Suprapubic skin (tissue), 4 donors: ENCODE measurements at regions not wholly inside any gene's neighbourhood (a gene's known extent, or its start where the extent isn't known, plus 50 kb on each side); places are given as distances from the start of the nearest gene placed in this dataset.
A peak's percentile ranks its signal among the peaks of the same experiment; 100 is the strongest.

Experiments used
- DNase-seq, 2 donors: peaks; one replicate each; pipeline ENCODE4 v3.0.0-alpha.2; 2019; ENCODE audit warnings: low spot score in 2 of 2
- H3K27ac ChIP-seq: fragments of 200-600 bp; sonication (generic); one replicate; pipeline ENCODE4 v1.5.1; 2019
- H3K27me3 ChIP-seq: fragments of 200-600 bp; sonication (generic); one replicate; pipeline ENCODE4 v1.5.1; 2019
- H3K36me3 ChIP-seq: fragments of 200-600 bp; sonication (generic); one replicate; pipeline ENCODE4 v1.5.1; 2019
- H3K4me1 ChIP-seq: fragments of 200-600 bp; sonication (generic); one replicate; pipeline ENCODE4 v1.5.1; 2019
- H3K4me3 ChIP-seq: fragments of 200-600 bp; sonication (generic); one replicate; pipeline ENCODE4 v1.5.1; 2019; ENCODE audit warnings: mild to moderate bottlenecking
- H3K9me3 ChIP-seq: fragments of 200-600 bp; sonication (generic); one replicate; pipeline ENCODE4 v1.5.1; 2019
- EP300 ChIP-seq: sonication (generic); formaldehyde crosslinking; IDR thresholded peaks from one replicate; pipeline ENCODE4 v1.6.1; 2017; ENCODE audit warnings: antibody characterized with exemption
- POLR2A ChIP-seq, 2 donors: fragments of 450-650 bp; IDR thresholded peaks; one replicate each; pipeline ENCODE4 v1.6.1; 2017; ENCODE audit warnings: antibody characterized with exemption in 2 of 2, mild to moderate bottlenecking in 2 of 2, moderate library complexity in 2 of 2
- POLR2AphosphoS5 ChIP-seq, 3 donors: sonication (generic); formaldehyde crosslinking; IDR thresholded peaks; one replicate each; pipeline ENCODE4 v1.6.1; 2017; ENCODE audit warnings: antibody characterized with exemption in 3 of 3
- WGBS: methylation state at CpG from one replicate; pipeline ENCODE4 v1.1.5; 2018; 5-methylcytosine and 5-hydroxymethylcytosine counted together
- TF ChIP-seq, protein P1 (sequence below), 2 donors: fragments of 200-600 bp in 1 of 2; fragments of 450-650 bp in 1 of 2; sonication (generic) in 1 of 2; IDR thresholded peaks; one replicate each; pipeline ENCODE4 v1.5.1; 2016 to 2019; ENCODE audit warnings: antibody characterized with exemption in 2 of 2, mild to moderate bottlenecking in 1 of 2, moderate library complexity in 1 of 2

DNA sequence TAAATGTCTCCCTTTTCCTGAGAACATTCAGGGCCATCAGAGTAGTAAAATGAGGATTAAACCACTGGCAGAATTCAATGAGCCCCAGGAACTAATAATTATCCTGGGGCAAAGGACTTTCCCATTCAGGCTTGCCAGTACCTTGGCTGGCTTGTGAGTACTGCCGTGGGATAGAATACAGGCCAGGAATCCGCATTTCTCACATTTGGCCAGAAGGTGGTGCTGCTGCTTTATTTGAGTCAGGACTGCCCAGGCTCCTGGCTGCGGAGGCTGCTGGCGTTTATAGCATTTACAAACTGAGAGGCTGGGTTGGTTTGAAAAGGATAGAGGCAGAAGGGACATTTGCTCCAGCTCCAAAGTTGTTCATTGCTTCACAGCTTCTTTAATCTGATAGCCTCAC lies 91.4 kb downstream of the RTL9 start:
- Histone ChIP-seq H3K4me1 (no peaks in the 10 kb centered on the region), H3K36me3 (no peaks in the 10 kb centered on the region), H3K9me3 (no peaks in the 10 kb centered on the region), H3K4me3 (no peak overlapping the region), H3K27me3 (no peaks in the 10 kb centered on the region), H3K27ac (no peak overlapping the region)
- TF ChIP-seq, protein P1, sequence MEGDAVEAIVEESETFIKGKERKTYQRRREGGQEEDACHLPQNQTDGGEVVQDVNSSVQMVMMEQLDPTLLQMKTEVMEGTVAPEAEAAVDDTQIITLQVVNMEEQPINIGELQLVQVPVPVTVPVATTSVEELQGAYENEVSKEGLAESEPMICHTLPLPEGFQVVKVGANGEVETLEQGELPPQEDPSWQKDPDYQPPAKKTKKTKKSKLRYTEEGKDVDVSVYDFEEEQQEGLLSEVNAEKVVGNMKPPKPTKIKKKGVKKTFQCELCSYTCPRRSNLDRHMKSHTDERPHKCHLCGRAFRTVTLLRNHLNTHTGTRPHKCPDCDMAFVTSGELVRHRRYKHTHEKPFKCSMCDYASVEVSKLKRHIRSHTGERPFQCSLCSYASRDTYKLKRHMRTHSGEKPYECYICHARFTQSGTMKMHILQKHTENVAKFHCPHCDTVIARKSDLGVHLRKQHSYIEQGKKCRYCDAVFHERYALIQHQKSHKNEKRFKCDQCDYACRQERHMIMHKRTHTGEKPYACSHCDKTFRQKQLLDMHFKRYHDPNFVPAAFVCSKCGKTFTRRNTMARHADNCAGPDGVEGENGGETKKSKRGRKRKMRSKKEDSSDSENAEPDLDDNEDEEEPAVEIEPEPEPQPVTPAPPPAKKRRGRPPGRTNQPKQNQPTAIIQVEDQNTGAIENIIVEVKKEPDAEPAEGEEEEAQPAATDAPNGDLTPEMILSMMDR (IDR thresholded peaks at IDR 0.05) = peak; percentile 43 to 63
- TF ChIP-seq POLR2AphosphoS5 (IDR thresholded peaks at IDR 0.05) (no peak), EP300 (no peak)
- DNase-seq = peak; percentile 71 to 76
- 2% methylated on average over 4 of the region's 4 CpGs for WGBS

DNA sequence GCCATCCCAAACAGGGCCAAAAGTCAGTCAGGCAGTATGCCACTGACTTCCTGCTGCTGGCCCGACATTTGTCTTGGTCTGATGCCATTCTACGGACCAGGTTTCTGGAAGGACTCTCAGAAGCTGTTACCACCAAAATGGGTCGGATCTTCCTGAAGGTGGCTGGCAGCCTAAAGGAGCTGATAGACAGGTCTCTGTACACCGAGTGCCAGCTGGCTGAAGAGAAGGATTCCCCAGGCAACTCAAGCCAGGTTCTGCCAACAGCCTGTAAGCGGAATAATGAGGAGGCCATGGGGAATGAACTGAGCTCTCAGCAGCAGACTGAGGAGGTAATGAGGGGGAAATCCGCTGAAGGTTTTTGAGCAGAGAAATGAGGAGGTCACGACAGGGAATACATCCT lies 95.7 kb downstream of the RTL9 start:
- TF ChIP-seq POLR2A (IDR thresholded peaks at IDR 0.05) (no peak), POLR2AphosphoS5 (IDR thresholded peaks at IDR 0.05) (no peak), EP300 (no peak)
- TF ChIP-seq, protein P1 (IDR thresholded peaks at IDR 0.05) = no peak
- H3K4me3 ChIP-seq = no peak overlapping the region
- H3K9me3 ChIP-seq = no peaks in the 10 kb centered on the region
- H3K27me3 ChIP-seq = no peaks in the 10 kb centered on the region
- DNase-seq = no peak
- WGBS = 63% methylated on average over 6 of the region's 7 CpGs
- no peaks in the 10 kb centered on the region for H3K4me1 ChIP-seq
- no peaks in the 10 kb centered on the region for H3K36me3 ChIP-seq
- no peak overlapping the region for H3K27ac ChIP-seq

GRCh38 chrX:110462957-110463356 lies 104.3 kb downstream of the RTL9 start:
- Histone ChIP-seq H3K4me3 (no peak overlapping the region), H3K4me1 (no peaks in the 10 kb centered on the region), H3K36me3 (no peaks in the 10 kb centered on the region), H3K27ac (no peak overlapping the region), H3K9me3 (no peaks in the 10 kb centered on the region), H3K27me3 (no peaks in the 10 kb centered on the region)
- DNase-seq = no peak
- TF ChIP-seq POLR2A (IDR thresholded peaks at IDR 0.05) (no peak), POLR2AphosphoS5 (IDR thresholded peaks at IDR 0.05) (no peak), EP300 (no peak)
- TF ChIP-seq, protein P1 (IDR thresholded peaks at IDR 0.05) = no peak

DNA sequence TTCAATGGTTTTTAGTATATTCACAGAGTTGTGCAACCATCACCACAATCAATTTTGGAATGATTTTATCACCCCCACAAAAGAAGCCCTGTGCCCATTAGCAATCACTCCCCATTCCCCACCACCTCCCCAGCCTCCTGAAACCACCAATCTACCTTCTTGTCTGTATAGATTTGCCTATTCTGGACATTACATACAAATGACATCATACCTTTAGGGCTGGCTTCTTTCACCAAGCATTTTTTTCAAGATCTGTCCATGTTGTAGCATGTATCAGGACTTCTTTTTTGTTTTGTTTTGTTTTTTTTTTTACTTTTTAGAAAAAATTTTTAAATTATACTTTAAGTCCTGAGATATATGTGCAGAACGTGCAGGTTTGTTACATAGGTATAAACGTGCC lies 108.1 kb downstream of the RTL9 start:
- WGBS = 66% methylated on average over 2 of the region's 2 CpGs
- TF ChIP-seq POLR2A (IDR thresholded peaks at IDR 0.05) (no peak), EP300 (no peak)

GRCh38 chrX:110472265-110472664 lies 113.6 kb downstream of the RTL9 start:
- DNase-seq = no peak
- Histone ChIP-seq H3K9me3 (no peaks in the 10 kb centered on the region), H3K4me1 (no peaks in the 10 kb centered on the region), H3K36me3 (no peaks in the 10 kb centered on the region), H3K27me3 (no peaks in the 10 kb centered on the region), H3K27ac (no peak overlapping the region), H3K4me3 (no peak overlapping the region)
- TF ChIP-seq POLR2AphosphoS5 (IDR thresholded peaks at IDR 0.05) (no peak), POLR2A (IDR thresholded peaks at IDR 0.05) (no peak), EP300 (no peak)
- TF ChIP-seq, protein P1 (IDR thresholded peaks at IDR 0.05) = no peak
- 96% methylated on average over 3 of the region's 3 CpGs for WGBS

More for the DNA sequence above, 108.1 kb downstream of the RTL9 start:
- no peak for DNase-seq
- Histone ChIP-seq H3K9me3 (no peaks in the 10 kb centered on the region), H3K27ac (no peak overlapping the region), H3K27me3 (no peaks in the 10 kb centered on the region), H3K36me3 (no peaks in the 10 kb centered on the region), H3K4me1 (no peaks in the 10 kb centered on the region), H3K4me3 (no peak overlapping the region)

DNA sequence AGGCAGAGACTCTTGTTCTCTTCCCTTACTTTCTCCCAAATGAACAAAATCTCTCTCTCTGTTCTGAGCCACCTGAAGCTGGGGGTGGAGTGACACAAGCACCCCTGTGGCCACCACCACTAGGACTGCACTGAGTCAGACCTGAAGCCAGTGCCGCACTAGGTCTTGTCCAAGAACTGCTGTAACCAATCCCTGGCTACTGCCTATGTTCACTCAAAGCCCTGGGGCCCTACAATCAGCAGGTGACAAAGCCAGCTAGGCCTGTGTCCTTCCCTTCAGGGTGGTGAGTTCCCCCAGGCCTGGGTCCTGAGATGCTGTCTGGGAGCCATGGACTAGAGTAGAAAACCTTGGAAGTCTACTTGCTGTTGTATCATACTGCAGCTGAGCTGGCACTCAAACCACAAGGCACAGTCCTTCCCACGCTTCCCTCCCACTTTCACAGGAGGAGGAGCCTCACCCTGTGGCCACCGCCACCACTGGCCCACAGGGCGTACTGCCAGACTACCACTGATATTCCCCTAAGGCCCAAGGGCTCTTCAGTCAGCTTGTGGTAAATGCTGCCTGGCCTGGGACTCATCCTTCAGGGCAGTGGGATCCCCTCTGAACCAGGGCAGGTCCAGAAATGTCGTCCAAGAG lies 119.1 kb downstream of the RTL9 start:
- H3K4me1 ChIP-seq = no peaks in the 10 kb centered on the region
- TF ChIP-seq POLR2A (IDR thresholded peaks at IDR 0.05) (no peak), POLR2AphosphoS5 (IDR thresholded peaks at IDR 0.05) (no peak), EP300 (no peak)
- TF ChIP-seq, protein P1 (IDR thresholded peaks at IDR 0.05) = no peak
- no peaks in the 10 kb centered on the region for H3K27me3 ChIP-seq
- no peaks in the 10 kb centered on the region for H3K36me3 ChIP-seq
- no peak overlapping the region for H3K27ac ChIP-seq
- WGBS = 66% methylated on average over 4 of the region's 5 CpGs
- no peaks in the 10 kb centered on the region for H3K9me3 ChIP-seq
- no peak for DNase-seq
- no peak overlapping the region for H3K4me3 ChIP-seq
